LNCaP clone FGC (cell line): ENCODE measurements at regions not wholly inside any gene's neighbourhood (a gene's known extent, or its start where the extent isn't known, plus 50 kb on each side); places are given as distances from the start of the nearest gene placed in this dataset.

ENCODE experiments used
- DNase-seq: peaks from one replicate; pipeline ENCODE4 v3.0.0-alpha.2; 2011; ENCODE audit warnings: low read depth
- H3K4me3 ChIP-seq: 2 replicates; pipeline ENCODE4 v1.5.1; 2011; ENCODE audit warnings: mild to moderate bottlenecking, low read depth, low read length, control low read depth
- TF ChIP-seq, protein P1 (sequence below): IDR thresholded peaks from 2 replicates; pipeline ENCODE4 v1.5.1; 2012; ENCODE audit warnings: mild to moderate bottlenecking; ENCODE audit not compliant: control insufficient read depth, insufficient read depth; ENCODE audit errors: extremely low read depth

DNA sequence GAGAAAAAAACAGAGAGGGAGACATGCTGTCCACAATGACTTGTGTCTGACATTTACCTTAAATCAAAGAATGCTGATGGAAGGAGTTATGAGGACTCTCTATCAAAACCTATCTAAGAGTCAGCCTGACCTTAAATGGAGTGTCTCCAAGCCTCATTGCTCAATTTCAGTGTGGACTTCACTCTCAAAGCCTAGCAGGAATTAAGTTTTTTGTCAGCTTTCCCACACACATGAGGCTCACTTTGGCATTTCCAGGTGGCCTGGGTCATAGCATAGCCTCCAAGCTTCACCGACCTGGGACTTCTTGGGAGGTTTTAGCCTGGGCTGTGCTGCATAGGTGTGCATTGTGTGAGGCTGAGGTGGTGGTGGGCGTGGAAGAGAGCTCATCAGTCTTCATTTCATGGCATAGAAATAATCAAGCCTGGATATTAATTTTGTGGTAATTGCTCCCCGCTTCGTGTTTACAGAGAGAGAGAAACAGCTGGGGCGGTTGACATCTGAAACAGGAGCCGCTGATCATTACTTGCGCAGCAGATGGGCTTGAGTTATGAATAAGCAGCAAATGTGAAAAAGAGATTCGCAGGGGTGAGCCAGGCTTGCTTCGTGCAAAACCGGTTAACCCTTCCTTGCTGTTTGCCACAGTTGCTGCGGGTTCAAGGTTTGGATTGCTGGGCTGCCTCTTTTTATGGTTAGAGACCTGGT, 647.8 kb downstream of the INHBA start:
- no peak overlapping the region for H3K4me3 ChIP-seq
- DNase-seq: no peak
- TF ChIP-seq, protein P1, sequence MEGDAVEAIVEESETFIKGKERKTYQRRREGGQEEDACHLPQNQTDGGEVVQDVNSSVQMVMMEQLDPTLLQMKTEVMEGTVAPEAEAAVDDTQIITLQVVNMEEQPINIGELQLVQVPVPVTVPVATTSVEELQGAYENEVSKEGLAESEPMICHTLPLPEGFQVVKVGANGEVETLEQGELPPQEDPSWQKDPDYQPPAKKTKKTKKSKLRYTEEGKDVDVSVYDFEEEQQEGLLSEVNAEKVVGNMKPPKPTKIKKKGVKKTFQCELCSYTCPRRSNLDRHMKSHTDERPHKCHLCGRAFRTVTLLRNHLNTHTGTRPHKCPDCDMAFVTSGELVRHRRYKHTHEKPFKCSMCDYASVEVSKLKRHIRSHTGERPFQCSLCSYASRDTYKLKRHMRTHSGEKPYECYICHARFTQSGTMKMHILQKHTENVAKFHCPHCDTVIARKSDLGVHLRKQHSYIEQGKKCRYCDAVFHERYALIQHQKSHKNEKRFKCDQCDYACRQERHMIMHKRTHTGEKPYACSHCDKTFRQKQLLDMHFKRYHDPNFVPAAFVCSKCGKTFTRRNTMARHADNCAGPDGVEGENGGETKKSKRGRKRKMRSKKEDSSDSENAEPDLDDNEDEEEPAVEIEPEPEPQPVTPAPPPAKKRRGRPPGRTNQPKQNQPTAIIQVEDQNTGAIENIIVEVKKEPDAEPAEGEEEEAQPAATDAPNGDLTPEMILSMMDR: no peak

DNA sequence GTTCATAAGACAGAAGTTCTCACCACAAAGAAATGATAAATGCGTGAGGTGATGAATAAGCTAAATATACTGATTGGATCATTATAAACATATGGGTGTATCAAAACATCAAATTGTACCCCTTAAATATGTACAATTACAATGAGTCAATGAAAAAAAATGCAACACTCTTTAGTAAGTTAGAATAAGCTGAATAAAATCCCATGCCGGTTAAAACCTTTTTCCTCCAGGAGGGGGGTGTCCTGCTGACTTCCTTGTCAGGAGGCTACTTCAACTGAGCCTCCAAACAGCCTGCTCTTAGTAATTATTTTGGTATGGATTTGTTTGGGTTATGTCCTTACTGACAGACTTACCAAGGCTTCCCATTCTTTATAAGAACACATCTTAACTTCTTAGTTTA, 649.1 kb downstream of the INHBA start:
- TF ChIP-seq, protein P1: no peak
- no peak overlapping the region for H3K4me3 ChIP-seq
- DNase-seq: no peak

DNA sequence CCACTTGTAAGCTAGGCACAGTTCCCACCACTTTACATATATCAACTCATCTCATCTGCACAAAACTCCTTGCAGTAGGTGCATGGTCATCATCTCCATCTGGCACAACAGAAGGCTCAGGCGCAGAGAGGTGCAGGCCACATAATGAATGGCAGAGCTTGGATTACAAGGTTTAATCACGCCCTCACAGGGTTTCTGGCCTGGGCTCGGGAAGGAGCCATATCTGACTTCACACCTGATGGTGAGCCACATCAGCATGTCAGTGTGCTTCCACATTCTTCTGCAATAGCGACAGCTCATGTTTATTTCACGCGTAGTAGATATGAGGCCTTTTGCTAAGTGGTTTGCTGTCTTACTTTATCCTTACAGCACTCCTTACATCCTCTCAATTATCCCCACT, 650.2 kb downstream of the INHBA start:
- no peak overlapping the region for H3K4me3 ChIP-seq
- TF ChIP-seq, protein P1: no peak
- DNase-seq: no peak

DNA sequence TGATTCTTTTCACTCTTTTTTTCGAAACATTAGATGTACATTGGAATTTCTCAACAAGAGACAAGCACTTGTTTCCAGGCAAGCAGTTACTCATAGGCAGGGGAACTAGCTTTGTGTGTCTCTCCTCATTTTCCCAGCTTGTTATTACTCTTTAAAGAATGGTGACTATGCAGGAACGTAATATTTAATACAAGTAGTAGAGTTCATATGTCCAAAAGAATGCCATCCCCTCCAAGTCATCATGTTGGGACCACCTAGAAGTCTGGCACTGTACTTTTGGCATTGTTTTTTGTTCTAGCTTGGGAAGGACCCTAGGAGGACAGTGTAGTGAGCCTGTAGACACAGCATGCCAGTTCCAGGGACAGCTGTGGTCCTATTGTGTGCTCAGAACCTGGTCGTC, 650.7 kb downstream of the INHBA start:
- H3K4me3 ChIP-seq: no peak overlapping the region
- TF ChIP-seq, protein P1: no peak
- DNase-seq: no peak

DNA sequence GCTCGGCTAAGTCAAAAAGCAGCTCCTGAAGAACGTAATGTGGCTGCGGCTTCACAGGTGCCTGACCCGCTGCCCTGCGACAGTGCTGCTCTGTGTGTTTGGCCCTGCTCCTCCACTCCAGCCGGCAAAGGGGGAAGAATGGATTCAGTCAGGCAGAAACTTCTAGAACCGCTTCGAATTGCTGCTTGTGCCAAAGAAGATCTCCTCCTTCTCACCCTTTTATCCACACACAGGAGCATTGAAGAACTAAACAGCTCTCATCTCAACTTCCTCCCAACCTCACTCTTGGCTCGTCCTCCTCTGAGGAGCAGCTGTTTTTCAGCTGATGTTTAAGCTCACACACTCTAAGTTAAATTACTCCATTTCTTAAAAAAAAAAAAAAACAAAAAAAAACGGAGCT, 651.4 kb downstream of the INHBA start:
- H3K4me3 ChIP-seq: no peak overlapping the region
- DNase-seq: no peak
- TF ChIP-seq, protein P1: no peak

DNA sequence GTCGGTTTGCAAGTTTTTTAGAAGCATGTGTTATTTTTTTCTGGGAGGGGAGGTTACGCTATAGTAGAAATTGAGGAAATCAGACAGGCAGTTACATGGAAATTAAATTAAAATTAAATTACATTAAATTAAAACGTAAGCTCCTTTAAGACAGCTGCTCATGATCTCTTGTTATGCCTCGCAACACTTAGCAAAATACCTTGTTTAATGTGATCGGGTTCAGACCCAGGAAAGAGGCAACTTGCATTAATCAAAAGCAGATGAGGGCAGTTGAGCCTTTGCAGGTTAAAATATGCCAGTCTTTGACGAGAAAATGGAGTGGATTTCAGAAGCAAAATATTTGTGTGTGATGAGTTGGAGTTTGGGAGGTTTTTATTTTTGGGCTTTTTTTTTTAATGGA, 651.8 kb downstream of the INHBA start:
- no peak for DNase-seq
- TF ChIP-seq, protein P1: no peak
- H3K4me3 ChIP-seq: no peak overlapping the region

DNA sequence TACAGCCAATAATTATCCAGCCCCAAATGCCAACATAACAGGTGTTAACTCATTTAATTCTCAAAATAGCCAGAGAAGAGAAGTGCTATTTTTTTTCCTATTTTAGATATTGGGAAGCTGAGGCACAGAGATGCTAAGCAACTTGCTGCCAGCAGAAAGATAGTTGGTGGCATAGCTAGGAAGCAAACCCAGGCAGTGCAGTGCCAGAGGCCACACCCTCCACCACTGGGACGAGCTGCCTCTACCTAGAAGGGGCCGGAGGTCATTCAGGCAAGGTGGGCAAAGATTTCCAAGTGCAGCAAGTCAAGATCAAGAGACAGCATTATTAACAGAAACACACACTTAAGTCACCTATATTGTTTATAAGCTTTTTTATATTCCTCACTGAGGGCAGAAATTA, 654.1 kb downstream of the INHBA start:
- H3K4me3 ChIP-seq: no peak overlapping the region
- no peak for DNase-seq
- TF ChIP-seq, protein P1: no peak
